Liver (tissue), 8 donors: ENCODE measurements at regions not wholly inside any gene's neighbourhood (a gene's known extent, or its start where the extent isn't known, plus 50 kb on each side); places are given as distances from the start of the nearest gene placed in this dataset.

Experiments used
- DNase-seq: peaks from one replicate; pipeline ENCODE4 v3.0.0-alpha.2; 2017; ENCODE audit warnings: low spot score
- H3K27ac ChIP-seq, 2 donors: one replicate each; pipeline ENCODE4 v1.7.0; 2013; ENCODE audit warnings: inconsistent platforms in 2 of 2, low read length in 2 of 2, control low read depth in 1 of 2, low read depth in 1 of 2, mild to moderate bottlenecking in 1 of 2
- H3K27me3 ChIP-seq, 4 donors: one replicate each; pipeline versions ENCODE4 v1.6.1 to v1.7.0; 2013; ENCODE audit warnings: low read length in 3 of 4, inconsistent platforms in 1 of 4, mild to moderate bottlenecking in 1 of 4, moderate library complexity in 1 of 4; ENCODE audit not compliant: control insufficient read depth in 4 of 4, insufficient read depth in 4 of 4
- H3K36me3 ChIP-seq, 4 donors: one replicate each; pipeline versions ENCODE4 v1.6.1 to v1.7.0; 2013; ENCODE audit warnings: low read length in 3 of 4, mild to moderate bottlenecking in 3 of 4, low read depth in 1 of 4, moderate library complexity in 1 of 4; ENCODE audit not compliant: control insufficient read depth in 4 of 4, insufficient read depth in 3 of 4
- H3K4me1 ChIP-seq, 4 donors: one replicate each; pipeline versions ENCODE4 v1.6.1 to v1.7.0; 2013; ENCODE audit warnings: low read length in 3 of 4, mild to moderate bottlenecking in 3 of 4, moderate library complexity in 1 of 4; ENCODE audit not compliant: control insufficient read depth in 4 of 4, insufficient read depth in 4 of 4
- H3K4me3 ChIP-seq, 3 donors: one replicate each; pipeline versions ENCODE4 v1.6.1 to v1.7.0; 2013; ENCODE audit warnings: low read length in 3 of 3, control low read depth in 1 of 3, low read depth in 1 of 3, mild to moderate bottlenecking in 1 of 3
- H3K9ac ChIP-seq, 2 donors: one replicate each; pipeline ENCODE4 v1.7.0; 2013; ENCODE audit warnings: low read length in 2 of 2, mild to moderate bottlenecking in 2 of 2, moderate library complexity in 2 of 2, control low read depth in 1 of 2, low read depth in 1 of 2
- H3K9me3 ChIP-seq, 4 donors: one replicate each; pipeline versions ENCODE4 v1.6.1 to v1.7.0; 2013; ENCODE audit warnings: low read length in 3 of 4; ENCODE audit not compliant: control insufficient read depth in 4 of 4
- EGR1 ChIP-seq, 2 donors: IDR thresholded peaks; 2 replicates each; pipeline ENCODE4 v1.6.1; 2016 to 2018; ENCODE audit warnings: antibody characterized with exemption in 2 of 2, low read depth in 2 of 2
- FOXA1 ChIP-seq: IDR thresholded peaks from 2 replicates; pipeline ENCODE4 v1.6.1; 2016; ENCODE audit warnings: antibody characterized with exemption
- FOXA2 ChIP-seq: IDR thresholded peaks from 2 replicates; pipeline ENCODE4 v1.6.1; 2016; ENCODE audit warnings: antibody characterized with exemption
- GABPA ChIP-seq, 2 donors: IDR thresholded peaks in 1 of 2; conservative IDR thresholded peaks in 1 of 2; 2 replicates each; pipeline ENCODE4 v1.6.1; 2016; ENCODE audit warnings: antibody characterized with exemption in 2 of 2, mild to moderate bottlenecking in 1 of 2, moderate library complexity in 1 of 2
- HNF4A ChIP-seq, 2 donors: conservative IDR thresholded peaks; 2 replicates each; pipeline ENCODE4 v1.6.1; 2016; ENCODE audit warnings: antibody characterized with exemption in 2 of 2, mild to moderate bottlenecking in 2 of 2
- HNF4G ChIP-seq: IDR thresholded peaks from 2 replicates; pipeline ENCODE4 v1.6.1; 2016; ENCODE audit warnings: antibody characterized with exemption
- JUND ChIP-seq, 2 donors: IDR thresholded peaks; 2 replicates each; pipeline ENCODE4 v1.6.1; 2016; ENCODE audit warnings: antibody characterized with exemption in 2 of 2
- NR2F2 ChIP-seq: IDR thresholded peaks from 2 replicates; pipeline ENCODE4 v1.6.1; 2016; ENCODE audit warnings: antibody characterized with exemption
- RAD21 ChIP-seq, 2 donors: IDR thresholded peaks; 2 replicates each; pipeline ENCODE4 v1.6.1; 2016; ENCODE audit warnings: antibody characterized with exemption in 2 of 2, mild to moderate bottlenecking in 2 of 2
- RXRA ChIP-seq, 2 donors: IDR thresholded peaks; 2 replicates each; pipeline ENCODE4 v1.6.1; 2017 to 2018; ENCODE audit warnings: antibody characterized with exemption in 2 of 2, mild to moderate bottlenecking in 1 of 2
- SP1 ChIP-seq: IDR thresholded peaks from 2 replicates; pipeline ENCODE4 v1.6.1; 2018; ENCODE audit warnings: antibody characterized with exemption, mild to moderate bottlenecking
- TAF1 ChIP-seq: conservative IDR thresholded peaks from 2 replicates; pipeline ENCODE4 v1.6.1; 2016; ENCODE audit warnings: antibody characterized with exemption, mild to moderate bottlenecking
- YY1 ChIP-seq: IDR thresholded peaks from 2 replicates; pipeline ENCODE4 v1.6.1; 2016; ENCODE audit warnings: antibody characterized with exemption, mild to moderate bottlenecking
- WGBS: extraction: QIAGEN DNeasy Blood & Tissue Kit; methylation state at CpG from one replicate; pipeline ENCODE4 v1.1.7; 2013; 5-methylcytosine and 5-hydroxymethylcytosine counted together
- TF ChIP-seq, protein P1 (sequence below): fragments of 150-350 bp; IDR thresholded peaks from 2 replicates; pipeline ENCODE4 v1.5.1; 2017; ENCODE audit warnings: improper control_type of control experiment, low read depth, low read length; ENCODE audit not compliant: missing input control
- TF ChIP-seq, protein P2 (sequence below): IDR thresholded peaks from 2 replicates; pipeline ENCODE4 v1.6.1; 2016; ENCODE audit warnings: antibody characterized with exemption, mild to moderate bottlenecking
- TF ChIP-seq, protein P3 (sequence below): IDR thresholded peaks from 2 replicates; pipeline ENCODE4 v1.6.1; 2016; ENCODE audit warnings: antibody characterized with exemption
- TF ChIP-seq, protein P4 (sequence below): IDR thresholded peaks from 2 replicates; pipeline ENCODE4 v1.6.1; 2016; ENCODE audit warnings: antibody characterized with exemption
- donor health status: healthy.
- donor health status: healthy.
- donor health status: healthy.
- donor health status: healthy.
- donor health status: healthy.

DNA sequence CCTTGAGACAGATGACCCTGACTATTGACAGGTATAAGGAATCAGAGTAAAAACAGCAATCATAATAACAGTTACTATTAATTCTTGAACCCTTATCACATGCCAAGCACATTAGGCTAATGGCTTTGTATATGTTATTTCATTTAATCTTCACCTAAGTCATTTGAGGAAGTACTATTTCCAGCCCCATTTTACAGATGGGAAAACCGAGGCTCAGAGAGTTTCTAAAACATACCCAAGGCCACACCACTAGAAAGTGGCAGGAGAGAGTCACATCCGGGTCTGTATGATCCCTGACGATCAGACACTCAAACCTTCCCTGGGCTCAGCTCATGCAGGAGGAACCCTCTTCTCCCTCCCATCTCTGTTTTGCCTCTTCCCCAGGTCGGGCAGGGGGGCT is 209.5 kb downstream of the RBM19 start:
- WGBS: 59% methylated on average over 4 of the region's 4 CpGs
- TF ChIP-seq RAD21 (IDR thresholded peaks at IDR 0.05): no peak
- TF ChIP-seq EGR1 (IDR thresholded peaks at IDR 0.05; ENCODE audit: low read depth in 2 of 2): no peak
- Histone ChIP-seq H3K9me3 (peaks cover 0 to 2% (median under 1%) of the 10 kb centered on the region in 4 donors), H3K4me1 (no peaks in the 10 kb centered on the region), H3K4me3 (no peak overlapping the region), H3K27me3 (no peaks in the 10 kb centered on the region), H3K27ac (no peak overlapping the region), H3K36me3 (no peaks in the 10 kb centered on the region), H3K9ac (no peak overlapping the region)
- no peak for DNase-seq

DNA sequence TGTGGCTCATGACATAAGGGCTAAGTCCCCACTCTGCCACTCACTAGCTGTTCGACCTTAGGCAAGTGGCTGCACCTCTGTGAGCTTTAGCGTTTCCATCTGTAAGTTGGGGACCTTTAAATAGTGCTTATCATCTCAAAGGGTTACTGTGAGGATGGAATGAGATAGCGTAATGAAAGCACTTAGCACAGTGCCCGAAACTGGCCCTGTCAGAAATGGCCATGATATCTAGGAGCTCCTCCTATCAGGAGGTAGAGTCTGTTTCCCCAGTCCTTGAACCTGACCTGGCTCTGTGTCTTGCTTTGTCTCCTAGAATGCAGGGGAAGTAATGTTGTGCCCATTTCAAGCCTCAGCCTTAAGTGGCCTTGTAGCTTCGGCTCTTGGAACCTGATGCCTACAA is 211.0 kb downstream of the RBM19 start:
- 79% methylated on average over 5 of the region's 5 CpGs for WGBS

DNA sequence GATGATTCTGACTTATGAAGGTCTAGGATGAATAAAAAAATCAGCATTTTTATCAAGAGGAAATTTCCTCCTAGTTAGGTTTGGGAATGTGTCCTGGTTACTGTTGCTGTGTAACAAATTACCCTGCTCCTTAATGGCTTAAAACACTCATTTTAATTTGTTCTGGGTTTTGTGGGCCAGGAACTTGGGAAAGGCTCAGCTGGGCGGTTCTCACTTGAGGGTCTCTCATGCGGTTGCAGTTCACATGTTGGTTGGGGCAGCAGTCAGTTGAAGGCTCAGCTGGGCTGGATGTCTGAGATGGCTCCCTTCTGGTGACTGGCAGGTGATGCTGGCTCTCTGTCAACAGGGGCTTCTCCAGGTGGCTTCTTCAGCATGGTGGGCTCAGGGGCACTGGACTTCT is 214.6 kb downstream of the RBM19 start:
- Histone ChIP-seq H3K9me3 (peaks cover 0 to 3% (median 0%) of the 10 kb centered on the region in 4 donors), H3K4me1 (no peaks in the 10 kb centered on the region), H3K9ac (no peak overlapping the region), H3K36me3 (no peaks in the 10 kb centered on the region), H3K4me3 (no peak overlapping the region), H3K27ac (no peak overlapping the region), H3K27me3 (peaks cover 0 to 5% (median 0%) of the 10 kb centered on the region in 4 donors)
- WGBS: 91% methylated on average over 2 of the region's 2 CpGs
- no peak for DNase-seq
- TF ChIP-seq FOXA2 (no peak), NR2F2 (no peak), TAF1 (no peak), JUND (IDR thresholded peaks at IDR 0.05) (no peak), EGR1 (IDR thresholded peaks at IDR 0.05; ENCODE audit: low read depth in 2 of 2) (no peak), FOXA1 (no peak), HNF4A (conservative IDR thresholded peaks at IDR 0.05) (no peak), RXRA (IDR thresholded peaks at IDR 0.05) (no peak), SP1 (no peak), RAD21 (IDR thresholded peaks at IDR 0.05) (no peak), YY1 (no peak), GABPA (IDR thresholded peaks at IDR 0.05 in 1 of 2, conservative IDR thresholded peaks at IDR 0.05 in 1 of 2) (no peak), HNF4G (no peak)
- TF ChIP-seq, protein P1, sequence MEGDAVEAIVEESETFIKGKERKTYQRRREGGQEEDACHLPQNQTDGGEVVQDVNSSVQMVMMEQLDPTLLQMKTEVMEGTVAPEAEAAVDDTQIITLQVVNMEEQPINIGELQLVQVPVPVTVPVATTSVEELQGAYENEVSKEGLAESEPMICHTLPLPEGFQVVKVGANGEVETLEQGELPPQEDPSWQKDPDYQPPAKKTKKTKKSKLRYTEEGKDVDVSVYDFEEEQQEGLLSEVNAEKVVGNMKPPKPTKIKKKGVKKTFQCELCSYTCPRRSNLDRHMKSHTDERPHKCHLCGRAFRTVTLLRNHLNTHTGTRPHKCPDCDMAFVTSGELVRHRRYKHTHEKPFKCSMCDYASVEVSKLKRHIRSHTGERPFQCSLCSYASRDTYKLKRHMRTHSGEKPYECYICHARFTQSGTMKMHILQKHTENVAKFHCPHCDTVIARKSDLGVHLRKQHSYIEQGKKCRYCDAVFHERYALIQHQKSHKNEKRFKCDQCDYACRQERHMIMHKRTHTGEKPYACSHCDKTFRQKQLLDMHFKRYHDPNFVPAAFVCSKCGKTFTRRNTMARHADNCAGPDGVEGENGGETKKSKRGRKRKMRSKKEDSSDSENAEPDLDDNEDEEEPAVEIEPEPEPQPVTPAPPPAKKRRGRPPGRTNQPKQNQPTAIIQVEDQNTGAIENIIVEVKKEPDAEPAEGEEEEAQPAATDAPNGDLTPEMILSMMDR: no peak
- TF ChIP-seq, protein P2, sequence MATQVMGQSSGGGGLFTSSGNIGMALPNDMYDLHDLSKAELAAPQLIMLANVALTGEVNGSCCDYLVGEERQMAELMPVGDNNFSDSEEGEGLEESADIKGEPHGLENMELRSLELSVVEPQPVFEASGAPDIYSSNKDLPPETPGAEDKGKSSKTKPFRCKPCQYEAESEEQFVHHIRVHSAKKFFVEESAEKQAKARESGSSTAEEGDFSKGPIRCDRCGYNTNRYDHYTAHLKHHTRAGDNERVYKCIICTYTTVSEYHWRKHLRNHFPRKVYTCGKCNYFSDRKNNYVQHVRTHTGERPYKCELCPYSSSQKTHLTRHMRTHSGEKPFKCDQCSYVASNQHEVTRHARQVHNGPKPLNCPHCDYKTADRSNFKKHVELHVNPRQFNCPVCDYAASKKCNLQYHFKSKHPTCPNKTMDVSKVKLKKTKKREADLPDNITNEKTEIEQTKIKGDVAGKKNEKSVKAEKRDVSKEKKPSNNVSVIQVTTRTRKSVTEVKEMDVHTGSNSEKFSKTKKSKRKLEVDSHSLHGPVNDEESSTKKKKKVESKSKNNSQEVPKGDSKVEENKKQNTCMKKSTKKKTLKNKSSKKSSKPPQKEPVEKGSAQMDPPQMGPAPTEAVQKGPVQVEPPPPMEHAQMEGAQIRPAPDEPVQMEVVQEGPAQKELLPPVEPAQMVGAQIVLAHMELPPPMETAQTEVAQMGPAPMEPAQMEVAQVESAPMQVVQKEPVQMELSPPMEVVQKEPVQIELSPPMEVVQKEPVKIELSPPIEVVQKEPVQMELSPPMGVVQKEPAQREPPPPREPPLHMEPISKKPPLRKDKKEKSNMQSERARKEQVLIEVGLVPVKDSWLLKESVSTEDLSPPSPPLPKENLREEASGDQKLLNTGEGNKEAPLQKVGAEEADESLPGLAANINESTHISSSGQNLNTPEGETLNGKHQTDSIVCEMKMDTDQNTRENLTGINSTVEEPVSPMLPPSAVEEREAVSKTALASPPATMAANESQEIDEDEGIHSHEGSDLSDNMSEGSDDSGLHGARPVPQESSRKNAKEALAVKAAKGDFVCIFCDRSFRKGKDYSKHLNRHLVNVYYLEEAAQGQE: no peak
- TF ChIP-seq, protein P3, sequence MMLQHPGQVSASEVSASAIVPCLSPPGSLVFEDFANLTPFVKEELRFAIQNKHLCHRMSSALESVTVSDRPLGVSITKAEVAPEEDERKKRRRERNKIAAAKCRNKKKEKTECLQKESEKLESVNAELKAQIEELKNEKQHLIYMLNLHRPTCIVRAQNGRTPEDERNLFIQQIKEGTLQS: no peak
- TF ChIP-seq, protein P4, sequence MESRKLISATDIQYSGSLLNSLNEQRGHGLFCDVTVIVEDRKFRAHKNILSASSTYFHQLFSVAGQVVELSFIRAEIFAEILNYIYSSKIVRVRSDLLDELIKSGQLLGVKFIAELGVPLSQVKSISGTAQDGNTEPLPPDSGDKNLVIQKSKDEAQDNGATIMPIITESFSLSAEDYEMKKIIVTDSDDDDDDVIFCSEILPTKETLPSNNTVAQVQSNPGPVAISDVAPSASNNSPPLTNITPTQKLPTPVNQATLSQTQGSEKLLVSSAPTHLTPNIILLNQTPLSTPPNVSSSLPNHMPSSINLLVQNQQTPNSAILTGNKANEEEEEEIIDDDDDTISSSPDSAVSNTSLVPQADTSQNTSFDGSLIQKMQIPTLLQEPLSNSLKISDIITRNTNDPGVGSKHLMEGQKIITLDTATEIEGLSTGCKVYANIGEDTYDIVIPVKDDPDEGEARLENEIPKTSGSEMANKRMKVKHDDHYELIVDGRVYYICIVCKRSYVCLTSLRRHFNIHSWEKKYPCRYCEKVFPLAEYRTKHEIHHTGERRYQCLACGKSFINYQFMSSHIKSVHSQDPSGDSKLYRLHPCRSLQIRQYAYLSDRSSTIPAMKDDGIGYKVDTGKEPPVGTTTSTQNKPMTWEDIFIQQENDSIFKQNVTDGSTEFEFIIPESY: no peak

More for the DNA sequence above, 211.0 kb downstream of the RBM19 start:
- TF ChIP-seq, protein P1: no peak
- no peak for TF ChIP-seq NR2F2
- TF ChIP-seq FOXA1: no peak
- no peak for TF ChIP-seq EGR1 (IDR thresholded peaks at IDR 0.05; ENCODE audit: low read depth in 2 of 2)
- Histone ChIP-seq H3K36me3 (no peaks in the 10 kb centered on the region), H3K4me1 (no peaks in the 10 kb centered on the region), H3K27ac (no peak overlapping the region), H3K9me3 (peaks cover 0 to 3% (median under 1%) of the 10 kb centered on the region in 4 donors), H3K9ac (no peak overlapping the region), H3K4me3 (no peak overlapping the region), H3K27me3 (no peaks in the 10 kb centered on the region)
- DNase-seq: no peak
